ENCODE measurements at regions not wholly inside any gene's neighbourhood (a gene's known extent, or its start where the extent isn't known, plus 50 kb on each side); places are given as distances from the start of the nearest gene placed in this dataset.

- no peak for TF ChIP-seq EZH2phosphoT487 (IDR thresholded peaks at IDR 0.05; ENCODE audit: borderline replicate concordance)
- TF ChIP-seq, protein P1, sequence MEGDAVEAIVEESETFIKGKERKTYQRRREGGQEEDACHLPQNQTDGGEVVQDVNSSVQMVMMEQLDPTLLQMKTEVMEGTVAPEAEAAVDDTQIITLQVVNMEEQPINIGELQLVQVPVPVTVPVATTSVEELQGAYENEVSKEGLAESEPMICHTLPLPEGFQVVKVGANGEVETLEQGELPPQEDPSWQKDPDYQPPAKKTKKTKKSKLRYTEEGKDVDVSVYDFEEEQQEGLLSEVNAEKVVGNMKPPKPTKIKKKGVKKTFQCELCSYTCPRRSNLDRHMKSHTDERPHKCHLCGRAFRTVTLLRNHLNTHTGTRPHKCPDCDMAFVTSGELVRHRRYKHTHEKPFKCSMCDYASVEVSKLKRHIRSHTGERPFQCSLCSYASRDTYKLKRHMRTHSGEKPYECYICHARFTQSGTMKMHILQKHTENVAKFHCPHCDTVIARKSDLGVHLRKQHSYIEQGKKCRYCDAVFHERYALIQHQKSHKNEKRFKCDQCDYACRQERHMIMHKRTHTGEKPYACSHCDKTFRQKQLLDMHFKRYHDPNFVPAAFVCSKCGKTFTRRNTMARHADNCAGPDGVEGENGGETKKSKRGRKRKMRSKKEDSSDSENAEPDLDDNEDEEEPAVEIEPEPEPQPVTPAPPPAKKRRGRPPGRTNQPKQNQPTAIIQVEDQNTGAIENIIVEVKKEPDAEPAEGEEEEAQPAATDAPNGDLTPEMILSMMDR (conservative IDR thresholded peaks at IDR 0.05; ENCODE audit: low read length): no peak
- H3K79me2 ChIP-seq (ENCODE audit: insufficient read depth, low read length): no peaks in the 10 kb centered on the region
Measured at GRCh38 chr3:76756577-76756976, 283.3 kb upstream of the ROBO2 start.

GRCh38 chr3:76760336-76760735 is 279.6 kb upstream of the ROBO2 start:
- no peaks in the 10 kb centered on the region for H4K20me1 ChIP-seq (ENCODE audit: insufficient read depth, low read length, poor library complexity, severe bottlenecking)
- H2AFZ ChIP-seq (ENCODE audit: low read length): no peak overlapping the region
- no peaks in the 10 kb centered on the region for H3F3A ChIP-seq (ENCODE audit: low read depth)
- H3K36me3 ChIP-seq (ENCODE audit: insufficient read depth, low read length): no peaks in the 10 kb centered on the region
- H3K9me3 ChIP-seq (ENCODE audit: insufficient read depth, low read depth, low read length): no peaks in the 10 kb centered on the region
- no peak for TF ChIP-seq EZH2phosphoT487 (IDR thresholded peaks at IDR 0.05; ENCODE audit: borderline replicate concordance)
- TF ChIP-seq, protein P1 (conservative IDR thresholded peaks at IDR 0.05; ENCODE audit: low read length): no peak
- H3K27me3 ChIP-seq (ENCODE audit: insufficient read depth, low read length, poor library complexity, severe bottlenecking): no peaks in the 10 kb centered on the region
- no peak overlapping the region for H3K4me3 ChIP-seq (ENCODE audit: low read length, poor library complexity, severe bottlenecking)
- H3K9me2 ChIP-seq (replicated peaks; ENCODE audit: low read depth, low read length): no peaks in the 10 kb centered on the region
- no peaks in the 10 kb centered on the region for H3K4me1 ChIP-seq (ENCODE audit: insufficient read depth, low read length, poor library complexity, severe bottlenecking)
- H3K79me2 ChIP-seq (ENCODE audit: insufficient read depth, low read length): no peaks in the 10 kb centered on the region
- no peak overlapping the region for H3K4me2 ChIP-seq (ENCODE audit: low read depth, low read length, poor library complexity, severe bottlenecking)
- no peak overlapping the region for H3K9ac ChIP-seq (ENCODE audit: low read depth, low read length, poor library complexity, severe bottlenecking)

More at GRCh38 chr3:76756577-76756976, 283.3 kb upstream of the ROBO2 start:
- Histone ChIP-seq H3K4me3 (ENCODE audit: low read length, poor library complexity, severe bottlenecking) (no peak overlapping the region), H3K9ac (ENCODE audit: low read depth, low read length, poor library complexity, severe bottlenecking) (no peak overlapping the region), H2AFZ (ENCODE audit: low read length) (no peak overlapping the region), H4K20me1 (ENCODE audit: insufficient read depth, low read length, poor library complexity, severe bottlenecking) (no peaks in the 10 kb centered on the region), H3F3A (ENCODE audit: low read depth) (no peaks in the 10 kb centered on the region), H3K27me3 (ENCODE audit: insufficient read depth, low read length, poor library complexity, severe bottlenecking) (no peaks in the 10 kb centered on the region), H3K9me3 (ENCODE audit: insufficient read depth, low read depth, low read length) (no peaks in the 10 kb centered on the region), H3K36me3 (ENCODE audit: insufficient read depth, low read length) (no peaks in the 10 kb centered on the region), H3K4me1 (ENCODE audit: insufficient read depth, low read length, poor library complexity, severe bottlenecking) (no peaks in the 10 kb centered on the region), H3K9me2 (replicated peaks; ENCODE audit: low read depth, low read length) (no peaks in the 10 kb centered on the region), H3K4me2 (ENCODE audit: low read depth, low read length, poor library complexity, severe bottlenecking) (no peak overlapping the region)

DNA sequence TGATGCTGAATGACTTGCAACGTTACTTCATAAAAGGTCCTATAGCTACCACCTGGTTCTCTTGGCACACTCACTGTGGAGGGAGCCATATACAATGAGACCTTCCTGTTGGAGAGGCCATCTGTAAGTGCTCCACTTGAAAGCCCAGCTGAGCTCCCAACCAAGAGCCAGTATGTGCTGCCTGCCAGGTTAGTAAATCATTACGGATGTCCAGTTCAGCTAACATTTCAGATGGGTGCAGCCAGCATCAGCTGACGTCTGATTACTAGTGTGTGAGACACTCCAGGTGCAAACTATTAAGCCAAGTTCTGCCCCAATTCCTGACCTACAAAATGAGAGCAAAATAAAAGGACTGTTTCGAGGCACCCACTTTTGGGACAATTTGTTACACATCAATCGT is 274.4 kb upstream of the ROBO2 start:
- Histone ChIP-seq H3K79me2 (ENCODE audit: insufficient read depth, low read length) (no peaks in the 10 kb centered on the region), H3K4me3 (ENCODE audit: low read length, poor library complexity, severe bottlenecking) (no peak overlapping the region), H3K9me3 (ENCODE audit: insufficient read depth, low read depth, low read length) (no peaks in the 10 kb centered on the region), H3K36me3 (ENCODE audit: insufficient read depth, low read length) (no peaks in the 10 kb centered on the region), H3K9ac (ENCODE audit: low read depth, low read length, poor library complexity, severe bottlenecking) (no peak overlapping the region), H3K27me3 (ENCODE audit: insufficient read depth, low read length, poor library complexity, severe bottlenecking) (no peaks in the 10 kb centered on the region), H3K9me2 (replicated peaks; ENCODE audit: low read depth, low read length) (no peaks in the 10 kb centered on the region), H4K20me1 (ENCODE audit: insufficient read depth, low read length, poor library complexity, severe bottlenecking) (no peaks in the 10 kb centered on the region), H3K4me2 (ENCODE audit: low read depth, low read length, poor library complexity, severe bottlenecking) (no peak overlapping the region), H2AFZ (ENCODE audit: low read length) (no peak overlapping the region), H3F3A (ENCODE audit: low read depth) (no peaks in the 10 kb centered on the region), H3K4me1 (ENCODE audit: insufficient read depth, low read length, poor library complexity, severe bottlenecking) (no peaks in the 10 kb centered on the region)
- TF ChIP-seq EZH2phosphoT487 (IDR thresholded peaks at IDR 0.05; ENCODE audit: borderline replicate concordance): no peak
- TF ChIP-seq, protein P1 (conservative IDR thresholded peaks at IDR 0.05; ENCODE audit: low read length): no peak

Measured in Loucy (cell line).